ENCODE measurements at regions not wholly inside any gene's neighbourhood (a gene's known extent, or its start where the extent isn't known, plus 50 kb on each side); places are given as distances from the start of the nearest gene placed in this dataset.

DNA sequence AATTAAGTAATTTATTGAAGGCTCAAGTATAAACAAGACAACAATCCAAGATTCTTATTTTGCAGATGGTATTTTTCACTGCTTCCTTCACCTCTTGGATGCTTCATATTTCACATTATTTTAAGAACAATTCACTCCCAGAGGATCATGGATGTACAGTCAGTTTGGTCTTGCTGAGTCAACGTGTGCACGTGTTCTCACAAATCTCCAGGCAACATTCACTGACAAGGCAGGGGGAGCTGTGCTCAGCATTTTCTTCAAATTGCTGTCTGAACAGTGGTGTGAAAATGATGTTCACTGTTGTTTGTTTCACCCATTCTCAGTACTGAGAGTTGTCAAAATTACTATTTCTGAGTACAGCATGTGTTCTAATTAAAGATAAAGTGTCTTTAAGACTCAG is 118.3 kb upstream of the SLC38A4 start:
- peaks cover 6% of the 10 kb centered on the region for H3K4me1 Mint-ChIP-seq (ENCODE audit: insufficient read depth, unreplicated experiment)
- TF ChIP-seq CTCF (IDR thresholded peaks at IDR 0.05; ENCODE audit: unreplicated experiment), result no peak
- CTCF ChIA-PET, result interaction anchor here (0.5 to 6.1 kb wide), 15 partner anchors 10 to 819 kb away, joined by 3 to 52 read pairs (median 4); no protein-coding TSS in a partner anchor
- no peaks in the 10 kb centered on the region for H3K36me3 Mint-ChIP-seq (ENCODE audit: insufficient read depth, unreplicated experiment)
- POLR2A ChIA-PET, result interaction anchor here (0.7 to 1.6 kb wide), 5 partner anchors 11 to 682 kb away, joined by 3 to 9 read pairs (median 4); no protein-coding TSS in a partner anchor
- no TSS peak for BruUV-seq (replicated peaks)
- no peak overlapping the region for H3K4me3 Mint-ChIP-seq (ENCODE audit: unreplicated experiment)
- intact Hi-C loops (cut with micrococcal nuclease), result loop anchor here (1.0 to 5.0 kb wide), 2 partner anchors 38 to 77 kb away; no protein-coding TSS in a partner anchor
- peak; percentile 69 for DNase-seq (ENCODE audit: unreplicated experiment)
- no peaks in the 10 kb centered on the region for H3K27me3 Mint-ChIP-seq (ENCODE audit: insufficient read depth, unreplicated experiment)
- H3K9me3 Mint-ChIP-seq (ENCODE audit: unreplicated experiment), result no peaks in the 10 kb centered on the region
- H3K27ac Mint-ChIP-seq (ENCODE audit: low read depth, unreplicated experiment), result no peak overlapping the region

DNA sequence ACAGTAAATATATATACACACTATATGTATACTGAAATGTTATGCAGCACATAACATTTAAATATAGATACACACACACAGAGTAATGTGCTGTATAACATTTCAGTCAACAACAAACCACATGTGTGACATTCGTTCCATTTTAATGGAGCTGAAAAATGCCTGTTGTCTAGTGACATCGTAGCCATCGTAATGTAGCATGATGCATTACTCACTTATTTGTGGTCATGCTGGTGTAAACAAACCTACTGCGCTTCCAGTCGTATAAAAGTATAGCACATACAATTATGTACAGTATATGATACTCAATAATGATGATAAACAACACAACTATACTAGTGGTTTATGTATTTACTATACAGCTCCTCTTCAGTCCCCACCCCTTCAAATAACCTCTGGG is 119.0 kb upstream of the SLC38A4 start:
- H3K27me3 Mint-ChIP-seq (ENCODE audit: insufficient read depth, unreplicated experiment), result no peaks in the 10 kb centered on the region
- no TSS peak for BruUV-seq (replicated peaks)
- intact Hi-C loops (cut with micrococcal nuclease), result loop anchor here (1.0 to 5.0 kb wide), 2 partner anchors 38 to 77 kb away; no protein-coding TSS in a partner anchor
- H3K4me3 Mint-ChIP-seq (ENCODE audit: unreplicated experiment), result no peak overlapping the region
- peaks cover 6% of the 10 kb centered on the region for H3K4me1 Mint-ChIP-seq (ENCODE audit: insufficient read depth, unreplicated experiment)
- CTCF ChIA-PET, result interaction anchor here (0.6 to 6.1 kb wide), 14 partner anchors 9 to 785 kb away, joined by 3 to 52 read pairs (median 4); no protein-coding TSS in a partner anchor
- no peaks in the 10 kb centered on the region for H3K36me3 Mint-ChIP-seq (ENCODE audit: insufficient read depth, unreplicated experiment)
- POLR2A ChIA-PET, result interaction anchor here (1.0 to 1.6 kb wide), 4 partner anchors 15 to 682 kb away, joined by 4 to 9 read pairs (median 6); no protein-coding TSS in a partner anchor
- no peak for TF ChIP-seq CTCF (IDR thresholded peaks at IDR 0.05; ENCODE audit: unreplicated experiment)
- no peak for DNase-seq (ENCODE audit: unreplicated experiment)
- no peak overlapping the region for H3K27ac Mint-ChIP-seq (ENCODE audit: low read depth, unreplicated experiment)
- H3K9me3 Mint-ChIP-seq (ENCODE audit: unreplicated experiment), result no peaks in the 10 kb centered on the region

GRCh38 chr12:46945591-46945990 is 119.8 kb upstream of the SLC38A4 start:
- no peaks in the 10 kb centered on the region for H3K27me3 Mint-ChIP-seq (ENCODE audit: insufficient read depth, unreplicated experiment)
- peaks cover 6% of the 10 kb centered on the region for H3K4me1 Mint-ChIP-seq (ENCODE audit: insufficient read depth, unreplicated experiment)
- no peak overlapping the region for H3K4me3 Mint-ChIP-seq (ENCODE audit: unreplicated experiment)
- ChIA-PET CTCF (interaction anchor here (0.6 to 6.1 kb wide), 11 partner anchors 8 to 613 kb away, joined by 3 to 52 read pairs (median 5); no protein-coding TSS in a partner anchor), POLR2A (interaction anchor here (0.7 kb wide), 1 partner anchor 39 kb away, joined by 4 read pairs; no protein-coding TSS in a partner anchor)
- TF ChIP-seq CTCF (IDR thresholded peaks at IDR 0.05; ENCODE audit: unreplicated experiment), result no peak
- no peaks in the 10 kb centered on the region for H3K9me3 Mint-ChIP-seq (ENCODE audit: unreplicated experiment)
- no peaks in the 10 kb centered on the region for H3K36me3 Mint-ChIP-seq (ENCODE audit: insufficient read depth, unreplicated experiment)
- DNase-seq (ENCODE audit: unreplicated experiment), result no peak
- intact Hi-C loops (cut with micrococcal nuclease), result no loop called here
- BruUV-seq (replicated peaks), result no TSS peak
- no peak overlapping the region for H3K27ac Mint-ChIP-seq (ENCODE audit: low read depth, unreplicated experiment)

GRCh38 chr12:46946137-46946536 is 120.3 kb upstream of the SLC38A4 start:
- Mint-ChIP-seq H3K4me1 (ENCODE audit: insufficient read depth, unreplicated experiment) (peaks cover 6% of the 10 kb centered on the region), H3K9me3 (ENCODE audit: unreplicated experiment) (no peaks in the 10 kb centered on the region), H3K27ac (ENCODE audit: low read depth, unreplicated experiment) (no peak overlapping the region), H3K4me3 (ENCODE audit: unreplicated experiment) (no peak overlapping the region), H3K27me3 (ENCODE audit: insufficient read depth, unreplicated experiment) (no peaks in the 10 kb centered on the region), H3K36me3 (ENCODE audit: insufficient read depth, unreplicated experiment) (no peaks in the 10 kb centered on the region)
- no peak for TF ChIP-seq CTCF (IDR thresholded peaks at IDR 0.05; ENCODE audit: unreplicated experiment)
- ChIA-PET CTCF (interaction anchor here (0.6 to 6.1 kb wide), 7 partner anchors 8 to 614 kb away, joined by 3 to 52 read pairs (median 5); no protein-coding TSS in a partner anchor), POLR2A (interaction anchor here (0.7 kb wide), 1 partner anchor 38 kb away, joined by 4 read pairs; no protein-coding TSS in a partner anchor)
- intact Hi-C loops (cut with micrococcal nuclease), result no loop called here
- BruUV-seq (replicated peaks), result no TSS peak
- no peak for DNase-seq (ENCODE audit: unreplicated experiment)

Measured in MCF 10A (cell line).